ENCODE measurements at regions not wholly inside any gene's neighbourhood (a gene's known extent, or its start where the extent isn't known, plus 50 kb on each side); places are given as distances from the start of the nearest gene placed in this dataset.
"Not testable (repeated sequence)": the region's sequence is repeated elsewhere in the genome, so short reads cannot be mapped to it uniquely, and the experiment has no call there.

DNA sequence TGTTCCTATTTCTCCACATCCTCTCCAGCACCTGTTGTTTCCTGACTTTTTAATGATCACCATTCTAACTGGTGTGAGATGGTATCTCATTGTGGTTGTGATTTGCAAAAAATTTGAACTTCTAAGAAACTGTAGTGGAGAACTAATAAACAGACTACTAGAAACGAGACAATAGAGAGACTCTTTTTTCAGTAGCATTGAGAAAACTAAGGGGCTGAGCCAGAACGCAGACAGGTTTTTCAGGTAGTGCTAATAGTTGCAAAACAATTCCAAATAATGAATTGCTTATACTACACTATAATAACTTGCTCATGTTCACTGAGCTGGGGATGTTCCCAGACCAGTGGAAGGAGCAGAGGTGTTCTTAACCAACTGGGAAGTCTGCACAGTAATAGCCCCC, 98.8 kb upstream of the DPH5 start:
- DNase-seq (ENCODE audit: low read depth in 4 of 4, low spot score in 1 of 4), result no peak

DNA sequence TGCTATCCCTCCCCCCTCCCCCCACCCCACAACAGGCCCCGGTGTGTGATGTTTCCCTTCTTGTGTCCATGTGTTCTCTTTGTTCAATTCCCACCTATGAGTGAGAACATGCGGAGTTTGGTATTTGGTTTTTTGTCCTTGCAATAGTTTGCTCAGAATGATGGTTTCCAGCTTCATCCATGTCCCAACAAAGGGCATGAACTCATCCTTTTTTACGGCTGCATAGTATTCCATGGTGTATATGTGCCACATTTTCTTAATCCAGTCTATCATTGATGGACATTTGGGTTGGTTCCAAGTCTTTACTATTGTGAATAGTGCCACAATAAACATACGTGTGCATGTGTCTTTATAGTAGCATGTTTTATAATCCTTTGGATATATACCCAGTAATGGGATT, 98.3 kb upstream of the DPH5 start:
- not testable (repeated sequence) for DNase-seq (ENCODE audit: low read depth in 4 of 4, low spot score in 1 of 4)

DNA sequence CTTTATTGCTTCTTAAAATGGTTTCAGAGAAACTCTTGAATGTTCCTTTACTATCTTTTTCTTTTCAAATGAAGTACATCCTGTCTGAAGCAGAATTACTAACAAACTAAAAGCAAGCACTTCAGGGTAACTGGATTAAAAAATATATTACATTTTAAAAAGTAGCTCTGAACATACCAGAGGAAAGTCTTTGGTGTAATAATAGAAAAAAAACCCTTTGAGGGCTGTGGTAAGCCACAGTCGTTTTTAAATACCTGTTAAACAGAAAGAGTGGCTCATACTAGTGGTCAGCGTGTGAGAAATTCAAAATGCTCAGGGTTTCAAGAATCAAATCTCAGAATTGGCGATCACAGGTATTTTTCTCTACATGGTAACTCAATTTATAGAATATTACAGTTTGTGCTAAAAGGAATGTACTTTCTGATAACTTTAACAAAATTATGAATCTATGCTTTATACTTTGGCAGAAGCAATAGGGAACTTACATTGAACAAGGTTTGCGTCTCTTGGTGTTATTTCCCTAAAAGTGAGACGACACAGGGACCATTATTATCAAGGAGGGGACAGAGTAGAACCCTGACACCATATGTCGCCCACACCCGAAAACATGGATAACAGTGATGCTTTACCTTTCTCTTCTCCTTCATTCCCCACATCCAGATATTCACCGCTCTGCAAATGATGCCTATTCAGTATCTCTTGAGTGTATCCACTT, 97.0 kb upstream of the DPH5 start:
- no peak for DNase-seq (ENCODE audit: low read depth in 4 of 4, low spot score in 1 of 4)

DNA sequence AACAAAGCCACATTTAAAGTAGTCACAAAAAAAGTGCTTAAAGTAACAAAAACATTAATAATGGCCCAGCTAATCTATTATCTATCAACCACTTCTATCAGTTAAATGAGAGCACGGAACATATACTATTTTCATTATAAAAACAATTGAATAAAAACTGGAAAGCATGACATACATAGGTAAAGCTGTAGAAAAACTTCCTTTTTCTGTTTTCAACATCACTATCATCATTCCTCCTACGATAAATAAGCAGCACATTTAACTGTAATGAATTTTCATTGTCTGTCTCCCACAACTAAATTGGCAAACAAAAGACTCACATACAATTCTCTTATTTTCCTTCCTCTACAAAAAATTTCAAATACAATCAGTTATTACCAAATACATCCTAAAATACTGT, 96.4 kb upstream of the DPH5 start:
- DNase-seq (ENCODE audit: low read depth in 4 of 4, low spot score in 1 of 4), result no peak

DNA sequence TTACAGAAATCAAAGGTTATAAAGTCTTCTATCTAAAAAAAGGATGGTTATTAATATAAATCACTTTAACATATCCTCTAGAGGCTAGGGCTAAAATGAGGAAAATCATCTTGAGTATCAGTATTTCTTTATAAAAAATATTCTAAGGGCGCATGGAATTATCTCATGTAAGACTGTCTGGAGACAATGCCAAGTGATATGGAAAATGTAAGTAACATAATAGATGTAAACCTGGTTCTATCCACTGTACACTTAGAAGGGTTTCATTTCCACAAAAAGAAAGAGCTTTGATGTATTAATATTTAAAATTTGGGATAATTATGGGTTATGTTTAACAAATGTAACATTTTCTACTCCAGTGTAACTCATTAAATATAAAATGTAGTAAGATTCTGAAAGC, 95.9 kb upstream of the DPH5 start:
- DNase-seq (ENCODE audit: low read depth in 4 of 4, low spot score in 1 of 4), result no peak

DNA sequence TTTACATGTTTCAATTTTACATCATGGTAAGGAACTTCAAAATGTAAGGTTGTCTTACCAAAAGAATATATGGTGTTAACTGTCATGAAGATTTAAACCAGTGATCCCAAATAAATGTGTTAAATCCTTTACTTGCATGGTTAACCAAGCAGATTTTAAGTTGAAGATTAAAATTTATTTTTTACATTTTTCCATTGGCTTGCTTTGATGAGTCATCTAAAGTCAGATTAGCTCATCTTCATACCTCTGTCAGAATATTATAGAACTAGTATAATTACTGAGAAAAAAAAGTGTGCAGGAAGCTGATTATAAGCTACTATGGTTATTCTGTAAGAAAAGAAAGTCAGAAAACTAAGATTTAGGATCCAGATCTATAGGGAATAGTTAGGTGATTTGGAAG, 95.3 kb upstream of the DPH5 start:
- no peak for DNase-seq (ENCODE audit: low read depth in 4 of 4, low spot score in 1 of 4)

DNA sequence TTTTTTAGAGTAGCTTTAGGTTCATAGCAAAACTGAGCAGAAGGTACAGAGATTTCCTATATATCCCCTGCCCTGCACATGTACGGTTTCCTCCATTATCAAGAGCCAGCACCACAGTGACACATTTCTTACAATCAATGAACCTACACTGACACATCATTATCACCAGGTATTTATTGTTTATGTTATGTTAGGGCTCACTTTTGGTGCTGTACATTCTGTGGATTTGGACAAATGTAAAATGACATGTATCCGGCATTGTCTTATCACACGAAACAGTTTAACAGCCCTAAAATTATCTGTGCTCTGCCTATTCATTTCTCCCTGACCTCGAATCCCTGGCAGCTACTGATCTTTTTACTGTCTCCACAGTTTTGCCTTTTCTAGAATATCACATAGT, 93.7 kb upstream of the DPH5 start:
- no peak for DNase-seq (ENCODE audit: low read depth in 4 of 4, low spot score in 1 of 4)

DNA sequence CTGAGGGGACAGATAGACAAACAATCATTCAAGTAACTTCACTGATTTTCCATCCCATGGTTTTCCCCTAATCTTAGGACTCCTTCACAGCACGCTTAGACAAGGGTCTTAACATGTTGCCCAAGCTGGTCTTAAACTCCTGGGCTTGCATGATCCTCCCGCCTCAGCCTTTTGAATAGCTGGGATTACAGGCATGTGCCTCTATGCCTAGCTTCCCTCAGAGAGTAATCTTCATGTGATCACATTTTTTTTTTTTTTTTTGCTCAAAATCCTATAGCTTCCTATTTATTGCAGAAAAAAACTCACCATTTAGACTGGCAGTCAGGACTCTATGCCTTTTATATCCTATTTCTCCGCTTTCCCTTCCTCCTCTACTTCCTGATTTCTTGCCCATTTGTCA, 90.4 kb upstream of the DPH5 start:
- no peak for DNase-seq (ENCODE audit: low read depth in 4 of 4, low spot score in 1 of 4)

DNA sequence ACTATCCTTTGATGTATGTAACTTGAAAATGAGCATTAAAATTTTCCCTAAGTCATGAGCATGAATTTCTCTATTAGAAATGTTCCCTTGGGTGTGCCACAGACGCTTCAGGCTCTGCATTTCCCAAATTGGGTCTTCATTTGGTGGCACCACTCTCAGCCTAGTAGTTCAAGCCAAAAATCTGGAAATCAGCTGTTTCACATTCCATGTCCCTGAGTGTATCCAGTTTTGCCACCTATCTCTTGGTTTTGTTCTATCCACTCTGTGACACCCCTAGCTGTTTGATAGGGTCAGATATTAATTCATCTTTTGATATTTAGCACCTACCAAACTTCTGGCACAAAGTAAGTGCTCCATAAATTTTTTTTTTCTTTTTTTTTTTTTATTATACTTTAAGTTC, 89.5 kb upstream of the DPH5 start:
- no peak for DNase-seq (ENCODE audit: low read depth in 4 of 4, low spot score in 1 of 4)

DNA sequence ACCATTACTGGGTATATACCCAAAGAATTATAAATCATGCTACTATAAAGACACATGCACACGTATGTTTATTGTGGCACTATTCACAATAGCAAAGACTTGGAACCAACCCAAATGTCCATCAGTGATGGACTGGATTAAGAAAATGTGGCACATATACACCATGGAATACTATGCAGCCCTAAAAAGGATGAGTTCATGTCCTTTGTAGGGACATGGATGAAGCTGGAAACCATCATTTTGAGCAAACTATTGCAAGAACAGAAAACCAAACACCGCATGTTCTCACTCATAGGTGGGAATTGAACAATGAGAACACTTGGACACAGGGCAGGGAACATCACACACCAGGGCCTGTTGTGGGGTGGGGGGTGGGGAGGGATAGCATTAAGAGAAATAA, 88.5 kb upstream of the DPH5 start:
- not testable (repeated sequence) for DNase-seq (ENCODE audit: low read depth in 4 of 4, low spot score in 1 of 4)

DNA sequence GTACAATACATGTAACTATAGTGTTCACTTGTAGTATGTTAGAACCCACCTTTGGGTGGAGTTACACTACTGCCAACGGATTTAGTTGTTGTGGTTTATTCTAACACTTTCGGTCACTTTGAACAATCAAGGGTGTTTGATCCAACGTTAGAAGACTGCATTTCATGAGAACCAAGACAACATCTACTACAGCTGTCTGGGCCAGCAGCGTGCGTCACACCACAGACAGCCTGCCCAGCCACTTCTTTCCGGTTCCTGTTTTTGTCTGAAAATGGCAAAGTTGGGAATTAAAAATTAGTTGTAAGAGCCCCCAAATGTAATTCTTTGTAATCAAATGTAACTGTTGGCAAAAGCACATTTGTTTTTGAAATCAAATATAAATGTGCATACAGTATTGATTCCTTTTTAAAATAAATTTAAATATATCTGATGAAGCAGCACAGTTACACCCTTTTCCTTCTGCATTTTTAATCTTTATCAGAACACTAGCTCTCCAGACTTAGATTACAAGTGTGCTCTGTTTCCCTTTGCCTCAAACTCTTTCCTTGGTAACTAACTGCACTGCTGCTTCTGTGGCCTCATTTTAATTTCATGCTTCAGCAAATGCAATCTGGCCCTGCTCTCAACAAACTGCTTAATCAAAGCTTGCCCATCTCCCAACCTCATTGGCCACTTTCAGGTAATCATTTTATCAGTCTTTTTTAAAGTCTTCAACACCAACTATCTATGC, 86.6 kb upstream of the DPH5 start:
- no peak for DNase-seq (ENCODE audit: low read depth in 4 of 4, low spot score in 1 of 4)

DNA sequence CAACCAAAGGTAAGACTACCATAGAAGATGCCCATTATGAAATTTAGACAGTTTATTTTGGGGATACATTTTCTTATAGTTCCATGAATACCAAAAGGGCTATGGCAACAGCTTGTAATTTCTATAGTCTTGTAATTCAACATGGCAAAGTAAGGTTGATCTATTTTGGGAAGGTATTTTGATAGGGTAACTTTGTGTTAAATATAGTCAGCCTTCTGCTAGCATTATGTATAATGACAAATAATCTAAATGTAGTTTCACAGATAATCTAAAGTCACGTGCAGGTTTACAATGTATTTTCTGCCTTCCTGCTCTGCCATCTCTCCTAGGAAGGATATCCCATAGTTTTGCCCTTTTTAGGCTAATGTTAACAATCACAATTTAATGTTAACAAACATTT, 85.9 kb upstream of the DPH5 start:
- no peak for DNase-seq (ENCODE audit: low read depth in 4 of 4, low spot score in 1 of 4)

DNA sequence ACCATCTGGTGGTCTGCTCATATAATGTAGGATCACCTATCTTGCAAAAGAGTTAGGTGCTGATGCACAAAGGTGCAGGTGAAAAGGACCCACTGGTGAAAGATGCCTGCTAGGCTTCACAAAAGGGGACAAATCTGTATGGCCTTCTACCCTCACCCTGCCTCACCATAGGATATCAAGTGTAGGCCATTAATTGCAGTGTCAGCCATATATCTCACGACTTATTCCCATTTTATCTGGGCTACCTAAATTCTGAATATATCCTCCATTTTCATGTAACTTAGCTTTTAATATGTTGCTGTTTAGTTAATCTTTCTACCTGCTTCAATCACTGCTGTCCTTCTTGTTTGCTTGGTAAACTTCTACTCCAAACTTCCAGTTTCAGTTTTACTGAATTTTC, 84.2 kb upstream of the DPH5 start:
- DNase-seq (ENCODE audit: low read depth in 4 of 4, low spot score in 1 of 4), result no peak

DNA sequence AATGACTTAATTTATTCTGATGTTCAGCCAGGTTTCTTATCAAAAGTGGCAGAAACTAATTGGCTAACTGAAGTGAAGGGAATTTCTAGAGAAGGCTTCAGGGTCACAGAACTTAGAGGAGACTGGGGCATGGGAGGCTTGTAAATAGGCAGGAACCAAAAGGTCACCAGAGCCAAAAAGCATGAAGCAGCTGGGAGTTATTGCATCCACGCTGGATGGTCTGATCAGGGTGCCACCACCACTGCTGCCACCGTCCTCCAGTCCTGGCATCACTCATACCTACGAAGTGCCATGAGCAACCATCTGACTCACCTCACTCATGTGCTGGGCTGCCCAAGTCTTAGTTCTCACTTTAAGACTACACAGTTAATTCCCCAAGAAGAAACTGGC, 82.5 kb upstream of the DPH5 start:
- peak in 1 of 4 experiments; percentile 12 for DNase-seq (ENCODE audit: low read depth in 4 of 4, low spot score in 1 of 4)

DNA sequence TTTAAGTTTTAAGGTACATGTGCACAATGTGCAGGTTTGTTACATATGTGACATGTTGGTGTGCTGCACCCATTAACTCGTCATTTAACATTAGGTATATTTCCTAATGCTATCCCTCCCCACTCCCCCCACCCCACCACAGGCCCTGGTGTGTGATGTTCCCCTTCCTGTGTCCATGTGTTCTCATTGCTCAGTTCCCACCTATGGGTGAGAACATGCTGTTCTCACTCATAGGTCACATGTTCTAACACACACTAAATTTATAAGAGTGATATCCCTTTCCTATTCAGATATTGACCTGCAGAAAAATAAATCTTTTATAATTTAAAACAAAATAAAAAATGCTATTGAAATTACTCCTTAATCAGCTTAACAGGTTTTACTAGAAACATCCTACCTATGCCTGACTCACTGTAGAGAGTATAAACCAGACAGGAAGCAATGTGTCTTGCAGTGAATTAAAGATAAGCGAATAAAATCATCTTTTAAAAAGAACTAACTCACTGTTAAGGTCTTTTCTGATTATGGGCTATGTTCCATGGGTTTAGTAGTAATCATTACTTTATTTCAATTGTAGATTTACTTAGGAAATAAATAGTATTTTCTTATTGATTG, 82.0 kb upstream of the DPH5 start:
- DNase-seq (ENCODE audit: low read depth in 4 of 4, low spot score in 1 of 4), result no peak

DNA sequence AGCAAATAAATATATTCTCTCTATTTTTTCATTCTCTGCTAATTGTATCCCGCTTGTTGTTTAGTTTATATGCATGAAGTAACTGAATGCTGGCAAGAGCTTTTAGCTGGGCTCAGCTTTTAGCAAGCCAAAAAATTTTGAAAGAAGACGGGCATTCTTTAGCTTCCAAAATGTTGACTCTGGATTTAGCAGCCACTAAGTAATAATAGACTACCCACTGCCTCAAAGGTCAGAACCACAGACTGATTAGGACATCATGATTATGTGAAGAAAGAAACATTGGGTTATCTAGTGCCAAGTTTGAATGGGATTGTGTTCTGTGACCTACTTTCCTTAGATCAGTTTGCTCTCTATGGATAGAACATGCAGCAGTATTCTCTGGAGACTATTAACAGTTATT, 80.3 kb upstream of the DPH5 start:
- DNase-seq (ENCODE audit: low read depth in 4 of 4, low spot score in 1 of 4), result no peak

DNA sequence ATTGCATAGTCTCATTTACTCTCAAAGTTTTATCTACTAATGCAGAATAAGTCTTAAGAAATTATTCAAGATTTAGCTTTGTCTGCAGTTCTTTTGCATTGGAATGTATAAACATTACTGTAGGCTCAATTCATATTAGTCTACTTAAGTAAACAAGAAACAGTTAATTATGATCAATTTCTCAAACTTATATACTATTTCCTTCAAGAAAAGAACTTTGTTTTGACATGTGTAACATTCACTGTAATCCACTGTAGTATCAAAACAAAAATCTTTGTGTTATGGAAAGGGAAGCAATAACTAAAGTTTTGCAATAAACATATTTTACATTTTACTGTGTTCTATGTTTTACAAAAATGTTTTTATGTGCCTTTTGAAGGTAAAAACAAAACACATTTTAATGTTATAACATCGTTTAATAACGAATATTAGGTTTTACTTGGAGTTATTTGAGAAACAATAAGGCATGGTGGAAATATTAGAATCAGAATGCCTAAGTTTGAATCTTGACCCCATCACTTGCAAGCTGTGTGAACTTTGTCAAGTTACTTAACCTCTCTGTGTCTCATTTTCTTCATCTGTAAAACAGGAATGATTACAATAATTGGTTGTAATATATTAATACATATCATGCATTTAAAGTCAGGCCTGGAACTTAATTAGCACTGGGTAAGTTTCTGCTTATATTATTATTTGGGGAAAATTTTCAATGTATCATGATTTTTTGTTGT, 77.0 kb upstream of the DPH5 start:
- no peak for DNase-seq (ENCODE audit: low read depth in 4 of 4, low spot score in 1 of 4)

DNA sequence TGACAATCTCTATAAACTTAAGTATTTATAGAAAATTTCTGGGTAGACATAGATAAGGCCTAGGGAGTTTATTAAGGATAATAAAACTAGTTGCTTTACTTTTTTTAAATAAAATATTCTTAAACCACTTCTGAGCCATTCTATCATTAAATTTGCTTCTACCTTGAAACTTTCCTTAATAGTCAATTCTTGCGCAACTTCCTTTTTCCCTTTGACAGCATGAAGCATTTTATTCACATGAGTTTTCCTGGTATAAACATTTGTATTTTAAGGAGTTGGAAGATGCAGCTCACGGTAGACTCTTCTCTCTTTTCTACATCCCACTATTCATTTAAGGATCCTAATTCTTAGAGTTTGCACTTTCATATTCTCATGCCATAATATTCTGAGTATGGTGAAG, 75.8 kb upstream of the DPH5 start:
- DNase-seq (ENCODE audit: low read depth in 4 of 4, low spot score in 1 of 4), result no peak

DNA sequence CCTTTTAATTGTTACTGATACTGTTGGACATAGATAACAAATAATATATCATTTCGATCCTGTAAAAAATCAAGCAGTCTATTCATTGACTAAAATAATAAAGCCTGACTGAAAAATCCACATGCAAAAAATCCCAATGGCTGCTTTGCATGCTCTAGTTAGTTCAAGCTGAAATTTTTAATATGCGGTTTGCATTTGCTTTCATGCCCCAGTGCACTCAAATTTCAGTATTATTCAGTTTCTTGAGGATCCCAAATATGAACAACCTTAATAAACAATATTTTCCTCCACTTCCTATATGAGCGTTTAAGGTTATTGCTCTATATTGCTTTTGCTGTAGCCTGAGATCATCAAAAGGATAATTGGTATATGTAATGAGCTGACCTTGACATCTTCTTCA, 75.1 kb upstream of the DPH5 start:
- DNase-seq (ENCODE audit: low read depth in 4 of 4, low spot score in 1 of 4), result no peak

DNA sequence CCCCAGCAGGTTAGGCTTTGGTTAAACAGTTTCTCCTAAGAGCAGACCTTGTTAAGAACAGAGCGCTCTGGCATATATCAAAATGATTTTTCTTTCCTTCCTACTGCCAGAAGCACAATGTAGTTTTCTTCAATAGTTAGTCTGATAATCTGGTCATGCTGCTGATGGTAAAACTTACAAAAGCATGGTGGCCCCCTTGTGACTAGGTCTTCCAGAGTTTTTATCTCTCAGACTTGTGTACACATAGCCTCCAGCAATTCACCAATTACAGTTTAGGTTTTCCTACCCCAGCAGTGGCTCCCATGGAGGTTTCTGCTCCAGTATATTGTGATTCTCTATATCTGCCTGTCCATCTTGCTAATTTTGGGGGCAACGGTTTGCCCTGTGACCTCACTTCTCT, 73.3 kb upstream of the DPH5 start:
- DNase-seq (ENCODE audit: low read depth in 4 of 4, low spot score in 1 of 4), result no peak

DNA sequence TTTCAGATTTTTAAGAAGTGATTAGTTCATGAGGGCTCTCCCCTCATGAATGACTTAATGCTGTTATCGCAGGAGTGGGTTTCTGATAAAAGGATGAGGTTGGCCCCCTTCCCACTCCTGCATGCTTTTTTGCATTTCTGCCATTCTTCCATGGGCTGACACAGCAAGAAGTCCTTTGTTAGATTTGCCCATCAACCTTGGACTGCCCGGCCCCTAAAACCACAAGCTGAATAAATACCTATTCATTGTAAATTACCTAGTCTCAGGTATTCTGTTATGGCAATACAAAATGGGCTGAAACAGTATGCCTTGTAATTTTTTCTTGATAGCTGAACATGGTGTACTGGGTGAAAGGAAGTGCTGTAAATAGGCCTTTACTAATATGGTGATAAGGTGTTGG, 72.7 kb upstream of the DPH5 start:
- DNase-seq (ENCODE audit: low read depth in 4 of 4, low spot score in 1 of 4), result no peak
